ENCODE measurements at regions not wholly inside any gene's neighbourhood (a gene's known extent, or its start where the extent isn't known, plus 50 kb on each side); places are given as distances from the start of the nearest gene placed in this dataset.

DNA sequence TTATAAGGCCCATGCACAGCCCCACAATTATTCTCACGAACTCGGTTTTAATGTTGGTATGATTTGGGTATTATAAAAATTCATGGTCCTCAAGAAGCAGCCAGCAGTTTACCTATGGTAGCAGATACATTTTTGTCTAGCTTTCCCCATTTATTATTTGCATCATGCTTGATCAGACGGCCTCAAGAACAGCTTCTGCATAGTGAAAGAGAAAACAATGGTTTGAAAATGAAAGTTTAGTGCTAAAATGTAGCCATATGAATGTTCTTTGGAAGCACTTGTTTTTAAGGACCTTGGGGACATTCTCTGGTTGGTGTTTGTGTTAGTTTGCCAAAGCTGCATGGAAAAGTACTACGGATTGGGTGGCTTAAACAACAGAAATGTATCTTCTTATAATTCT lies 72.4 kb upstream of the CPHXL start:
- DNase-seq (ENCODE audit: low spot score): no peak
- TF ChIP-seq, protein P1, sequence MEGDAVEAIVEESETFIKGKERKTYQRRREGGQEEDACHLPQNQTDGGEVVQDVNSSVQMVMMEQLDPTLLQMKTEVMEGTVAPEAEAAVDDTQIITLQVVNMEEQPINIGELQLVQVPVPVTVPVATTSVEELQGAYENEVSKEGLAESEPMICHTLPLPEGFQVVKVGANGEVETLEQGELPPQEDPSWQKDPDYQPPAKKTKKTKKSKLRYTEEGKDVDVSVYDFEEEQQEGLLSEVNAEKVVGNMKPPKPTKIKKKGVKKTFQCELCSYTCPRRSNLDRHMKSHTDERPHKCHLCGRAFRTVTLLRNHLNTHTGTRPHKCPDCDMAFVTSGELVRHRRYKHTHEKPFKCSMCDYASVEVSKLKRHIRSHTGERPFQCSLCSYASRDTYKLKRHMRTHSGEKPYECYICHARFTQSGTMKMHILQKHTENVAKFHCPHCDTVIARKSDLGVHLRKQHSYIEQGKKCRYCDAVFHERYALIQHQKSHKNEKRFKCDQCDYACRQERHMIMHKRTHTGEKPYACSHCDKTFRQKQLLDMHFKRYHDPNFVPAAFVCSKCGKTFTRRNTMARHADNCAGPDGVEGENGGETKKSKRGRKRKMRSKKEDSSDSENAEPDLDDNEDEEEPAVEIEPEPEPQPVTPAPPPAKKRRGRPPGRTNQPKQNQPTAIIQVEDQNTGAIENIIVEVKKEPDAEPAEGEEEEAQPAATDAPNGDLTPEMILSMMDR (IDR thresholded peaks at IDR 0.05; ENCODE audit: extremely low read depth, missing control alignments): no peak

DNA sequence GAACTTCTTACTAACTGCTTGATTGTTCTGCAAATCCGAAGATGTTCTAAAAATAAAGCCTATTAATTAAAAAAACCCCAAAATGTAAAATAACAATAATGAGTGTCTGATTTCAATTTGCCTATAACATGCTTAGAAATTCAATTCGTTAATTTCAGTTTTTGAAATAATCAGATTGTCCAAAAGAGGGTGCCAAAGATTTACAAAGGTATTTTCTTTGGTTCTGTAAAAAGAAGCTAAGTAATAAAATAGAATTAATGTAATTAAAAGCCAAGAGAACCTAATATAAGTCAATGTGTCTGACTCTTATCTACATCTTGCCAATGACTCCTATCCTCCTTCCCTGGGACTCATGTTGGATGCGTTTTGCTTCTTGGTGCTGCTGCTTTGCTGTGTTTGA lies 75.0 kb upstream of the CPHXL start:
- TF ChIP-seq, protein P1 (IDR thresholded peaks at IDR 0.05; ENCODE audit: extremely low read depth, missing control alignments): no peak
- no peak for DNase-seq (ENCODE audit: low spot score)

DNA sequence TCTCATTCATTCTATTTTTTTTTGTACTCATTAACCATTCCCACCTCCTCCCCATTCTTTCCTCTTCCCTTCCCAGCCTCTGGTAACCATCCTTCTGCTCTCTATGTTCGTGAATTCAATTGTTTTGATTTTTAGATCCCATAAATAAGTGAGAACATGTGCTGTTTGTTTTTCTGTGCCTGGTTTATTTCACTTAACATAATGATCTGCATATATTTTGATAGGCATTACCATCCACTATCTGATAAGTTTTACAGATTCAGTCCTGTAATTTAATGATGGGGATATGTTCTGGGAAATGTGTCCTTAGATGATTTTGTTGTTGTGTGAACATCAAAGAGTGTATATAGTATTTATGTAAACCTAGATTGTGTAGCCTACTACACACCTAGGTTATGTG lies 77.5 kb upstream of the CPHXL start:
- TF ChIP-seq, protein P1 (IDR thresholded peaks at IDR 0.05; ENCODE audit: extremely low read depth, missing control alignments): no peak
- no peak for DNase-seq (ENCODE audit: low spot score)

DNA sequence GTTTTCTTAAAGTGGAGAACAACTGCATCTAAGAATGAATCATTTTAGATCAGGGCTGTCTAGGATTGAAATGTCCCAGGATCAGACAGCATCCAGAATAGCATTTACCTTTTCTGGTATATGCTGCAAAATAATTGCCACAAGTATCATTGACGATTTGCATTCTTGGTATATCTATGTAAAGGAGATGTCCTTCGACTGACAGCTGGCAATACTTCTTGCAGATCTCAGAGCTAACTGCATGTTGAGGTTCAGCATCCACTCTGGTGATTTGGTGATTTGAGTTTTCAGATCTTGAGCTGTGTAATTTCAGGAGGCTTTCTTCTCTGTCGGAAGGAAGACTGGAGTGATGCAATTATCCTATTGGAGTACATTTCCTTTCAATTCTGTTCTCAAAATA lies 78.1 kb upstream of the CPHXL start:
- TF ChIP-seq, protein P1 (IDR thresholded peaks at IDR 0.05; ENCODE audit: extremely low read depth, missing control alignments): no peak
- no peak for DNase-seq (ENCODE audit: low spot score)

DNA sequence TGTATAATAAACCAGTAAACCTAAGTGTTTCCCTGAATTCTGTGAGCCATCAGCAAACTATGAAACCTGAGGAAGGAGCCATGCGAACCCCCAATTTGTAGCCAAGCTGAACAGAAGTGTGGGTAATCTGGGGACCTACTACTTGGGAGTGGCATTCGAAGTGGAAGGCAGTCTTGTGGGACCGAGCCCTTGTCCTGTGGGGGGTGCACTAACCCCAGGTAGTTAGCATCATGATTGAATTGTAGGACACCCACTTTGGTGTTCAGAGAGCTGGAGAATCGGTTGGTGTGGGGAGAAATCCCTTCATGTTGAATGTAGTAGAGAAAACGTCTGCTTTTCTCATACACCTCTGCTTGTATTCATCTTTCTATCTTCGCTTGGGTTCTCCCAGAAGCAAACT lies 79.7 kb upstream of the CPHXL start:
- TF ChIP-seq, protein P1 (IDR thresholded peaks at IDR 0.05; ENCODE audit: extremely low read depth, missing control alignments): no peak
- no peak for DNase-seq (ENCODE audit: low spot score)

DNA sequence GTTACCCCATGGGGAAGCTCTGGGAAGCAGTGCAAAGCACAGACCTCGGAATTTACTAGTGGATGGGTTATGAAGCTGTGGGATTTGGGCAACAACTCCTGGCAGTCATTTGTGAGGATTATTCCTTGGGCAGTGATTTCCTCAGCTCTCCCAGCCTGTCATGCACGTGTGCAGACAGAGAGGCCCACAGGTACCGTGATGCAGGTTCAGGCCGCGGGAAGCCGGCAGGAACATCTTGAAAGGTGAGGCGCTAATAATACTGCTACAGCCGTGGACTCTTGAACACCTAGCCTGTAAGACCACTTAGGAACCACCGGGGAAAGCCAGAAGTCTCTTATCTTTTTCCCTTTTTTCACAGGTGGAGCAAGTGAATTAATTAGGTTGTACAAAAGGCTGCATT lies 80.2 kb upstream of the CPHXL start:
- TF ChIP-seq, protein P1 (IDR thresholded peaks at IDR 0.05; ENCODE audit: extremely low read depth, missing control alignments): no peak
- DNase-seq (ENCODE audit: low spot score): no peak

DNA sequence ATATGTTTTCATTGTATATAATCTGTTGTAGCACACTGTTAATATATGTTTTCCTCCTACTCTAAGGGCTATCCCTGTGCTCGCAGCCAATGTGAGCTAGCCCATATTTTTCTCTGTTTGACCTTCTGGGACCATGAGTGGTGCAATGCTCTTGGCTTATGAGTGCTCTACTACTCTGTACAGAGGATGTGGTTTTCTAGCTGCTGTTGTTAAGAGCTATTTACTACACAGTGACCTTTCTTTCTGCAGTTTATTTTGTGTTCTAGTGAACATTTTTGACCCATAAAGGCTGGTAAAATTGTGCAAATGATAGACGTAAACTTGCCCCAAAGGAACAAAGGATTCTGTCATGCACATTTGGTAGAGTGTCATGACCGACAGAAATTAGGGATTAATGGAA lies 84.1 kb upstream of the CPHXL start:
- DNase-seq (ENCODE audit: low spot score): no peak
- TF ChIP-seq, protein P1 (IDR thresholded peaks at IDR 0.05; ENCODE audit: extremely low read depth, missing control alignments): no peak
